Tibial nerve (tissue), 3 donors: ENCODE measurements at regions not wholly inside any gene's neighbourhood (a gene's known extent, or its start where the extent isn't known, plus 50 kb on each side); places are given as distances from the start of the nearest gene placed in this dataset.

Experiments used
- CTCF ChIP-seq, 5 experiments: fragments of 200-600 bp in 3 of 5; fragments of 450-650 bp in 2 of 5; sonication (generic) in 3 of 5; IDR thresholded peaks; one replicate each; pipeline ENCODE4 v1.5.1; 2016 to 2019; ENCODE audit warnings: antibody characterized with exemption in 5 of 5, mild to moderate bottlenecking in 3 of 5, moderate library complexity in 2 of 5
- POLR2A ChIP-seq, 2 donors: fragments of 450-650 bp; IDR thresholded peaks; one replicate each; pipeline ENCODE4 v1.6.1; 2017; ENCODE audit warnings: antibody characterized with exemption in 2 of 2, mild to moderate bottlenecking in 2 of 2, moderate library complexity in 2 of 2

- TF ChIP-seq POLR2A (IDR thresholded peaks at IDR 0.05) (no peak), CTCF (IDR thresholded peaks at IDR 0.05) (no peak)
Measured at GRCh38 chr3:164572436-164572835, 505.9 kb downstream of the SI start.
